ENCODE measurements at regions not wholly inside any gene's neighbourhood (a gene's known extent, or its start where the extent isn't known, plus 50 kb on each side); places are given as distances from the start of the nearest gene placed in this dataset.

DNA sequence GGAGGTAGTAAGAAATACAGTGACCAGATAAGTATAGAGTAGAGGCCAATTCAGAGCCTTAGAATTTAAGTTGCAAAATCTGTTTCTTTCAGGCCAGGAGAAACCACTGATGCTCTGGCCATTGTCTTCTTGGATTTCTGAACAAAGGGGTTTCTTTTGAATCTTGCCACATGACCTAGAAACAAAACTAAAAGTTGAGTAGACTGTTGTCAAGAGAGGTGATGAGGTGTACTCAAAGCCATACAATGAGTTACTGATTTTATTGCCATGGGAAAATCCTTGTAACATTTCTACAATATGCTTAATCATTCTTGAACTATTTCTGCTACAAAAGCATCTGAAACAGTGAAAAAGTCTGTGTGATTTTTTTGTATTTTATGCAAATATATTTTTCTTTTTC is 881.3 kb downstream of the CDH11 start:
- DNase-seq (ENCODE audit: low read depth), result no peak

GRCh38 chr16:64238571-64238970 is 883.3 kb downstream of the CDH11 start:
- DNase-seq (ENCODE audit: low read depth), result peak; percentile 10

DNA sequence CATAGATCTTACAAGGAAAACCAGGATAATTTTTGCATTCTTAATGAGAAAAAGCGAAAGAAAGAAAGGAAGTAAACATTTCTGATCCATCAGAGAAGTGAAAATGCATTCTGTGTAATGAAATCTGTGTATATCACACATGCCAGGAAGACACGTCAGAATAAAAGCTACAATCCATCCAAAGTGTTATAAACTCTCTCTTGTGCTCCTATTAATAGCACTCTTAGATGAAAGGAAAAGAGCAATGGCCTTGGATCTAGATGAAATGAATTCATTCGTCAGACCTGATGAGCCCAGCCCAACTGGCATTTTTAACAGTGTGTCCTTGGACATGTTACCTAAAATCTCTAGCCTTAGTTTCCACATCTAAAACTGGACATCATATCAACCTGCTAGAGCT is 885.5 kb downstream of the CDH11 start:
- DNase-seq (ENCODE audit: low read depth), result no peak

- no peak for DNase-seq (ENCODE audit: low read depth)
Measured at GRCh38 chr16:64234200-64234599, 887.7 kb downstream of the CDH11 start.

DNA sequence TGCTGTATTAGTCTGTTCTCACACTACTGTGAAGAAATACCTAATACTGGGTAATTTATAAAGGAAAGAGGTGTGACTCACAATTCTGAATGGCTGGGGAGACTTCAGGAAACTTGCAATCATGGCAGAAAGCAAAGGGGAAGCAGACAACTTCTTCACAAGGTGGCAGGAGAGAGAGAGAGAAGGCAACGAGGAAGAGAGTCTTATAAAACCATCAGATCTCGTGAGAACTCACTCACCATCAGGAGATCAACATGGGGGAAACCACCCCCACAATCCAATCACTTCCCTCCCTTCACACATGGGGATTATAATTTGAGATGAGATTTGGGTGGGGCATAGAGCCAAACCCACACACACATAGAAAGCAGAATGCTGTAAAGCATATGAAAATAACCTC is 896.2 kb downstream of the CDH11 start:
- no peak for DNase-seq (ENCODE audit: low read depth)

GRCh38 chr16:64225036-64225435 is 896.8 kb downstream of the CDH11 start:
- DNase-seq (ENCODE audit: low read depth), result no peak

- no peak for DNase-seq (ENCODE audit: low read depth)
Measured at GRCh38 chr16:64217789-64218535, 903.9 kb downstream of the CDH11 start.

DNA sequence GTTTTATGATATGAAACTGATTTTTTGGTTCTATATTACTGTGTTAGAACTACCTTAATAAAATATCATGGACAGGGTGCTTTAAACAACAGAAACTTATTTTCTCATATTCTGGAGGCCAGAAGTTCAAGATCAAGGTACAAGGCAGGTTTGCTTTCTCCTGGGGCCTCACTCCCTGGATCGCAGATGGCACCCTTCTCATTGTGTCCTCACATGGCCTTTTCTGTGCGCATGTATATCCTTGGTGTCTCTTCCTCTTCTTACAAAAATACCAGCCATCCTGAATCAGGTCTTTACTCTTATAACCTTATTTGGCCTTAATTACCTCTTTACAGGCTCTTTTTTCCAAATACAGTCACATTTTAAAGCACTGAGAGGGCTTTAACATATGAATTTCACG is 906.1 kb downstream of the CDH11 start:
- DNase-seq (ENCODE audit: low read depth), result no peak

GRCh38 chr16:64211331-64211730 is 910.5 kb downstream of the CDH11 start:
- no peak for DNase-seq (ENCODE audit: low read depth)

DNA sequence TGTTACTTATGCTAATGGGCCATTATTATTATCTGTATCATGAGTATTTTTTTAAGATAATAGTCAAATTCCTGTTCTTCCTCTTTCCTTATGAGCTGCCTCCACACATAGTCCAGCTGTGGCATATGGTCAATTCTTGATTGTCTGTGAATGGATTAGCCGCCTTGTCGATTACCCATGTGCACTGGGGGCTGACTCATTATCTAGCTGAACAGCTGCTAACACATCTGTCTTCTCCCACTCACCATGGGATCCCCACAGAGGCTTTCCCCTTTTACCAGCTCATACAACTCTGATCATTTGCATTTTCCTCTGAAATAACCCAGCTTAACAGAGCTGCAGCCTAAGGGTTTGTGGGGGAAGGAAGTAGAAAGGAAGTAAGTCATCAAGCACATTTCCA is 915.0 kb downstream of the CDH11 start:
- no peak for DNase-seq (ENCODE audit: low read depth)

DNA sequence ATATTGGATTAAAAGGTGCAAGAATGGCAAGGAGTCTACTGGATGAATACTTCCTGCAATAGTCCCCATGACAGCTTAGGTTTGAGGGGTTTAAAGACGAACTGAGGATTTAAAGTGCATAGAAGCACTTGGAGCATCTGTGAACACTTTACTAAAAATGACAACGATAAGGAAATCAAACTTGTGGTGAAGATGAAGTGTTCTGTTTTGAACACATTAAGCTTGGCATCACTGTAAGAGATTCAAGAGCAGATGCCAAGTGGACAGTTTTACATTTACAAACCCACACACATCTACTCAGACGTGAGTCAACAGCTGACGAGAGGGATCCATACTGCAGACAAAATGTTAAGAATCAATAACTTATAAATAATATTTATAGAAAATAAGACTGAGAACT is 918.7 kb downstream of the CDH11 start:
- no peak for DNase-seq (ENCODE audit: low read depth)

- DNase-seq (ENCODE audit: low read depth), result no peak
Measured at GRCh38 chr16:64202571-64202970, 919.3 kb downstream of the CDH11 start.

GRCh38 chr16:64196444-64196843 is 925.4 kb downstream of the CDH11 start:
- peak; percentile 53 for DNase-seq (ENCODE audit: low read depth)

- DNase-seq (ENCODE audit: low read depth), result no peak
Measured at GRCh38 chr16:64185954-64186353, 935.9 kb downstream of the CDH11 start.

- DNase-seq (ENCODE audit: low read depth), result peak; percentile 58
Measured at GRCh38 chr16:64184156-64184555, 937.7 kb downstream of the CDH11 start.

GRCh38 chr16:64182985-64183384 is 938.9 kb downstream of the CDH11 start:
- DNase-seq (ENCODE audit: low read depth), result peak; percentile 50

- no peak for DNase-seq (ENCODE audit: low read depth)
Measured at GRCh38 chr16:64181271-64181925, 940.5 kb downstream of the CDH11 start.

DNA sequence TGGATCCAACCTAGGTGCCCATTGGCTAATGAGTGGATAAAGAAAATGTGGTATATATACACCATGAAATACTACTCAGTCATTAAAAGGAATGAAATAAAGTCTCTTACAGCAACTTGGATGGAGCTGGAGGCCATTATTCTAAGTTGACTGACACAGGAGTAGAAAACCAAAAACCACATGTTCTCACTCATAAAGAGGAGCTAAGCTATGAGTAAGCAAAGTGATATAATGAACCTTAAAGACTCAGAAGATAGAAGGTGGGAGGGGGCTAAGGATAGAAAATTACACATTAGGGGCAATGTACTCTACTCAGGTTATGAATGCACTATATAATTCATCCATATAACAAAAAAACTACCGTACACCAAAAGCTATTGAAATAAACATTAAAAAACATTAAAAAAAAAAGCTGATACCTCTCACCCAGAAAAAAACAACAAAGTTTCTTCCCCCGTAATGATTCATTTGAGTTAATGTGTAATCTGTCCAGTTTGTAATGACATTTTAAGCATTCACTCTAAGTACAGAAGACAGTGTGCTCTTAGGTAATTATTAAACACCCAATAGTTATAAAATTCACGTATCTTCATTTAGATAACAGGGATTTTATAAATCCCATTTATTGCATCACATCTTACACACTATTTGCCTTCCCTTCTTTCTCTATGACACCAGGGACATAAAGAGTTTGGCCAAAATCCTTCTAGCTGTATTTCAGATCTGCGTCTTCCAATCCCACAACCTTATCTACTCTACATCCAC is 941.5 kb downstream of the CDH11 start:
- DNase-seq (ENCODE audit: low read depth), result no peak

DNA sequence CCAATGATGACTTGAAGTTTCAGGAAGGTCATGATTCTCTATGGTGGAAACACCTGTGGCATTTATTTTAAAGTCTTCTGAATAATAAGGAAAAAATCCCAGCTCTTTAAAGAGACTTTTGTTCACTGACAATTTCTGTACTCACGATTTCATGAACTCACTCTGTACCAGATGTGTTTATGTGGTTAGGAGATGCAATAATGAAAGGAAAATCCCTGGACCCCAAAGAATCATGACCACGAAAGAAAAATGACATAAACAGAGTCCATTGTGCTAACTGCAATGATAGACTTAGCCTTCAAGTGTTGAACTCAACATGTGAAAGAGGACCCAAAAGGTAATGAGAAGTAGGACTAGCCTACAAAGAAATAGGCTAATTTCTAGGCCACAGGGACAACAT is 947.5 kb downstream of the CDH11 start:
- DNase-seq (ENCODE audit: low read depth), result no peak

- DNase-seq (ENCODE audit: low read depth), result no peak
Measured at GRCh38 chr16:64172652-64173051, 949.2 kb downstream of the CDH11 start.

DNA sequence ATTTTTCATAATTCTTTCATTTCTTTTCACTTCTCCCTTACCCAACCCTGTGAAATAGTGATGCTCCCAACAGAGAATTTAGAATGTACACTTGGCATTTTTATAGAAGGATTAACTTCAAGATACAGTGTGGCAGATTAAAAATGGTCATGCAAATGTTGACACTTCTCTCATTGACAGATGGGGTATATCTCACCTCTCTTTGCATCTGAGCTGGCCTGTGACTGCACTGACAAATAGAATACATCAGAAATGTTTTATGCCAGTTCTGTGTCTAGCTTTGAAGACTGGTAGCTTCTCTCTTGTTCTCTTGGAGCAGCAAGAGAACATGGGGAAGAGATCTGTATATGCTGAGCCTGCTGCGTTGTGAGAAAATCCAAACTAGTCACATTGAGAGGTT is 949.6 kb downstream of the CDH11 start:
- DNase-seq (ENCODE audit: low read depth), result no peak

GRCh38 chr16:64171632-64172031 is 950.2 kb downstream of the CDH11 start:
- DNase-seq (ENCODE audit: low read depth), result no peak

- no peak for DNase-seq (ENCODE audit: low read depth)
Measured at GRCh38 chr16:64168371-64168770, 953.5 kb downstream of the CDH11 start.
